ENCODE measurements at regions not wholly inside any gene's neighbourhood (a gene's known extent, or its start where the extent isn't known, plus 50 kb on each side); places are given as distances from the start of the nearest gene placed in this dataset.

DNA sequence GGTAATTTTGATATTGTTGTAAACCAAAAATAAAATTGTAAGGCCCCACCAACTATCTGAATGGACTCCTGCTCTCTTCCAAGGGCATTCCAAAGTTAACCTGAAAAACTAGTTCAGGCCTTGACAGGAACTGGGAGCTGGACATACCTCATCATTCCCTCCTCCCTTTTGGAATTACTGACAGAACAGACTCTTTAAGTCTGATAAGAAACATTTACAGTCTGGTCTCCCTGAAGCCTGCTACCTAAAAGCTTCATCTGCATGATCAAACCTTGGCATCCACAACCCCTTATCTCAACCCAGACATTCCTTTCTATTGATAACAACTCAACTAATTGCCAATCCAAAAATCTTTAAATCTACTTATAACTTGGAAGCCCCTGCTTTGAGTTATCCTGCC lies 123.8 kb downstream of the TLR5 start:
- TF ChIP-seq, protein P1, sequence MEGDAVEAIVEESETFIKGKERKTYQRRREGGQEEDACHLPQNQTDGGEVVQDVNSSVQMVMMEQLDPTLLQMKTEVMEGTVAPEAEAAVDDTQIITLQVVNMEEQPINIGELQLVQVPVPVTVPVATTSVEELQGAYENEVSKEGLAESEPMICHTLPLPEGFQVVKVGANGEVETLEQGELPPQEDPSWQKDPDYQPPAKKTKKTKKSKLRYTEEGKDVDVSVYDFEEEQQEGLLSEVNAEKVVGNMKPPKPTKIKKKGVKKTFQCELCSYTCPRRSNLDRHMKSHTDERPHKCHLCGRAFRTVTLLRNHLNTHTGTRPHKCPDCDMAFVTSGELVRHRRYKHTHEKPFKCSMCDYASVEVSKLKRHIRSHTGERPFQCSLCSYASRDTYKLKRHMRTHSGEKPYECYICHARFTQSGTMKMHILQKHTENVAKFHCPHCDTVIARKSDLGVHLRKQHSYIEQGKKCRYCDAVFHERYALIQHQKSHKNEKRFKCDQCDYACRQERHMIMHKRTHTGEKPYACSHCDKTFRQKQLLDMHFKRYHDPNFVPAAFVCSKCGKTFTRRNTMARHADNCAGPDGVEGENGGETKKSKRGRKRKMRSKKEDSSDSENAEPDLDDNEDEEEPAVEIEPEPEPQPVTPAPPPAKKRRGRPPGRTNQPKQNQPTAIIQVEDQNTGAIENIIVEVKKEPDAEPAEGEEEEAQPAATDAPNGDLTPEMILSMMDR (IDR thresholded peaks at IDR 0.05): no peak
- TF ChIP-seq POLR2A (IDR thresholded peaks at IDR 0.05): no peak
- TF ChIP-seq EP300 (IDR thresholded peaks at IDR 0.05): no peak

Measured in suprapubic skin (tissue), 3 donors.